ENCODE measurements at regions not wholly inside any gene's neighbourhood (a gene's known extent, or its start where the extent isn't known, plus 50 kb on each side); places are given as distances from the start of the nearest gene placed in this dataset.

DNA sequence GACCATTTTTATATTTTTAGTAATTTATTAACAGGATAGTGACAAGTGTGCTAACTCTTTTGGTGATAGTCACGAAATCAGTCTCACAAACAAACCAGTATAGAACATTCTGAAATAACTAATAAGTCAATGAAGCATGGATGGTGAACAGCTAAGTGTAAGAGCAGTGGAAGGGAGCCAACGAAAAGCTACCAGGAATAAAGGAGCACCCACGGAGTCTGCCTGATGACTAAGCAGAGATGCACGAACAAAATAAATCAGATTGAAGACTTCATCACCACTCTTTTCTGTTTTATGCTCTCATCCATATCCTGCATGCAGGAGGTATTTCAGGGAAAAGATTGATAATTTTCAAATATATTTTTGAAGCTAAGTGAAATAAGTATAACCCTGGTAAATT lies 891.1 kb upstream of the HS3ST1 start:
- Histone ChIP-seq H4K20me1 (ENCODE audit: insufficient read depth) (no peaks in the 10 kb centered on the region), H3K4me3 (no peak overlapping the region), H3K4me1 (replicated peaks; ENCODE audit: insufficient read depth) (no peaks in the 10 kb centered on the region), H3K79me2 (ENCODE audit: low read depth) (no peaks in the 10 kb centered on the region), H3K9me3 (ENCODE audit: insufficient read depth, low read depth) (no peaks in the 10 kb centered on the region), H2AFZ (no peak overlapping the region), H3K9me2 (ENCODE audit: insufficient read depth) (no peaks in the 10 kb centered on the region), H3K36me3 (ENCODE audit: low read depth) (no peaks in the 10 kb centered on the region), H3K4me2 (no peak overlapping the region), H3F3A (ENCODE audit: insufficient read depth, low read depth) (no peaks in the 10 kb centered on the region), H3K27me3 (ENCODE audit: insufficient read depth, low read depth) (no peaks in the 10 kb centered on the region), H3K27ac (no peak overlapping the region)
- intact Hi-C loops (cut with micrococcal nuclease; ENCODE audit: unreplicated experiment): no loop called here
- no peak for TF ChIP-seq EZH2 (IDR thresholded peaks at IDR 0.05; ENCODE audit: low read depth)
- TF ChIP-seq CTCF (conservative IDR thresholded peaks at IDR 0.05): no peak
- no TSS peak for BruUV-seq (replicated peaks)
- DNase-seq: no peak
- POLR2A ChIA-PET (ENCODE audit: unreplicated experiment): no interaction called here
- CTCF ChIA-PET: no interaction called here

DNA sequence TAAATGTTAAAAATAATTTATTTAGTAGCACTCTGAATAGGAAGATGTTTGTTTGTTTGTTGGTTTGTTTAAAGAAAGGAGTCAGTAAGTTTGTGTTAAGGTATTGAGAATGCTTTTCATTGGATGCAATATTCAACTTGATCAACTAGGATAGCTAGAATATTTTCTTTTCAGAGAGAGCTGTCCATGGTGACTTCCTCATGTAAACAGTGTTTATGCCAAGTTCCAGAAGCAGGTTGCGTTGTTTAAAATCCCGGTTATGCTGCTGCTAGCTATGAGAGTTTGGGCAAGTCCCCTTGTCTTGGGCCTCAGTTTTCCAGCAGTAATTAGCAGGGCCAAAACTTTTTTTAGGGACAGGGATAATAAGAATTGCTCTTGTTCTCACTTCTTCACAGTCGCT lies 876.2 kb upstream of the HS3ST1 start:
- intact Hi-C loops (cut with micrococcal nuclease; ENCODE audit: unreplicated experiment): no loop called here
- no peak overlapping the region for H3K27ac ChIP-seq
- no peak for DNase-seq
- H3K4me3 ChIP-seq: no peak overlapping the region
- no peak overlapping the region for H3K4me2 ChIP-seq
- H3K4me1 ChIP-seq (replicated peaks; ENCODE audit: insufficient read depth): no peaks in the 10 kb centered on the region
- no peak overlapping the region for H2AFZ ChIP-seq
- H3K36me3 ChIP-seq (ENCODE audit: low read depth): no peaks in the 10 kb centered on the region
- TF ChIP-seq CTCF (conservative IDR thresholded peaks at IDR 0.05) (no peak), EZH2 (IDR thresholded peaks at IDR 0.05; ENCODE audit: low read depth) (no peak)
- no peaks in the 10 kb centered on the region for H3K79me2 ChIP-seq (ENCODE audit: low read depth)
- no TSS peak for BruUV-seq (replicated peaks)
- POLR2A ChIA-PET (ENCODE audit: unreplicated experiment): no interaction called here
- no peaks in the 10 kb centered on the region for H3K27me3 ChIP-seq (ENCODE audit: insufficient read depth, low read depth)
- H4K20me1 ChIP-seq (ENCODE audit: insufficient read depth): no peaks in the 10 kb centered on the region
- H3K9me3 ChIP-seq (ENCODE audit: insufficient read depth, low read depth): no peaks in the 10 kb centered on the region
- H3F3A ChIP-seq (ENCODE audit: insufficient read depth, low read depth): no peaks in the 10 kb centered on the region
- CTCF ChIA-PET: no interaction called here
- no peaks in the 10 kb centered on the region for H3K9me2 ChIP-seq (ENCODE audit: insufficient read depth)

DNA sequence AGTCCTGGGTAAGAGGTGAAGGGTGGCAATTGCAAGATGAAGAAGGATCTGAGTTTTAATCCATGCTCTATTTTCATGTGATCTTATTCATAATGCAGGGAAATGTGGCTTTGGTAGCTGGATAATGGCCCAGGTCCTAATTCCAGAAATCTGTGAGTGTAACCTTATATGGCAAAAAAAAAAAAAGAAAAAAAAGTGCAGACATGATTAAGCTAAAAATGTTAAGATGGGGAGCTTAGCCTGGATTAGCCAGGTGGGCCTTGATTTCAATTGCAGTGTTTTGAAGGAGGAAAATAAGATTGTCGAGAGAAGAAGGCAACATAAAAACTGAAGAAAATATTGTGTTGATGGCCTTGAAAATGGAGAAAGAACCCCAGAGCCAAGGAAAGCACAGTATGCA lies 867.7 kb upstream of the HS3ST1 start:
- no peaks in the 10 kb centered on the region for H3K27me3 ChIP-seq (ENCODE audit: insufficient read depth, low read depth)
- no TSS peak for BruUV-seq (replicated peaks)

More for the DNA sequence above, 867.7 kb upstream of the HS3ST1 start:
- POLR2A ChIA-PET (ENCODE audit: unreplicated experiment): no interaction called here
- no peaks in the 10 kb centered on the region for H3F3A ChIP-seq (ENCODE audit: insufficient read depth, low read depth)
- no peak overlapping the region for H3K4me2 ChIP-seq
- CTCF ChIA-PET: no interaction called here
- no peaks in the 10 kb centered on the region for H3K36me3 ChIP-seq (ENCODE audit: low read depth)
- H3K9me2 ChIP-seq (ENCODE audit: insufficient read depth): no peaks in the 10 kb centered on the region
- no peaks in the 10 kb centered on the region for H3K79me2 ChIP-seq (ENCODE audit: low read depth)
- DNase-seq: no peak
- H3K9me3 ChIP-seq (ENCODE audit: insufficient read depth, low read depth): no peaks in the 10 kb centered on the region
- no peaks in the 10 kb centered on the region for H4K20me1 ChIP-seq (ENCODE audit: insufficient read depth)
- H2AFZ ChIP-seq: no peak overlapping the region
- intact Hi-C loops (cut with micrococcal nuclease; ENCODE audit: unreplicated experiment): no loop called here
- no peaks in the 10 kb centered on the region for H3K4me1 ChIP-seq (replicated peaks; ENCODE audit: insufficient read depth)
- no peak overlapping the region for H3K4me3 ChIP-seq
- no peak overlapping the region for H3K27ac ChIP-seq
- TF ChIP-seq EZH2 (IDR thresholded peaks at IDR 0.05; ENCODE audit: low read depth): no peak
- no peak for TF ChIP-seq CTCF (conservative IDR thresholded peaks at IDR 0.05)

Data from PC-9 (cell line).